SK-N-SH (cell line): ENCODE measurements at regions not wholly inside any gene's neighbourhood (a gene's known extent, or its start where the extent isn't known, plus 50 kb on each side); places are given as distances from the start of the nearest gene placed in this dataset.
A peak's percentile ranks its signal among the peaks of the same experiment; 100 is the strongest.

Experiments used
- CTCF ChIA-PET: fragments of 300-600, 350-600 bp; formaldehyde crosslinking; extraction: SDS; loops from one replicate; lab custom pipeline; 2021; lab: Yijun Ruan, JAX
- POLR2A ChIA-PET: fragments of 350-600 bp; sonication (Branson Sonifier 250); formaldehyde crosslinking; extraction: SDS; loops from one replicate; lab custom pipeline; 2020; ENCODE audit warnings: antibody characterized with exemption, inconsistent platforms; lab: Yijun Ruan, JAX
- DNase-seq: peaks from one replicate; pipeline ENCODE4 v3.0.0; 2012
- H2AFZ ChIP-seq: fragments of 200-600 bp; sonication (generic); 2 replicates; pipeline ENCODE4 v1.8.1; 2016; ENCODE audit warnings: antibody characterized with exemption, mild to moderate bottlenecking, low read depth
- H3F3A ChIP-seq: fragments of 200-600 bp; sonication (generic); replicated peaks from 2 replicates; pipeline ENCODE3; 2016; ENCODE audit warnings: antibody characterized with exemption, mild to moderate bottlenecking; ENCODE audit not compliant: insufficient read depth
- H3K27ac ChIP-seq, 2 experiments: fragments of 200-500 bp in 1 of 2; fragments of 200-600 bp in 1 of 2; sonication (Bioruptor generic) in 1 of 2; sonication (generic), shearing (Covaris generic) in 1 of 2; 2 replicates each; pipeline versions ENCODE4 v1.5.1 to v1.6.1; 2014 to 2016; ENCODE audit warnings: low read depth in 2 of 2, inconsistent platforms in 1 of 2, low read length in 1 of 2, mild to moderate bottlenecking in 1 of 2, mixed read lengths in 1 of 2
- H3K27me3 ChIP-seq: fragments of 200-600 bp; sonication (generic), shearing (Covaris generic); 2 replicates; pipeline ENCODE4 v1.6.1; 2016; ENCODE audit warnings: mixed run types; ENCODE audit not compliant: insufficient read depth
- H3K36me3 ChIP-seq, 2 experiments: fragments of 200-500 bp in 1 of 2; fragments of 200-600 bp in 1 of 2; sonication (Bioruptor generic) in 1 of 2; sonication (generic) in 1 of 2; replicated peaks in 1 of 2; 2 replicates each; pipeline versions ENCODE3 to v1.5.1; 2014 to 2016; ENCODE audit warnings: low read length in 1 of 2, mild to moderate bottlenecking in 1 of 2; ENCODE audit not compliant: insufficient read depth in 2 of 2, control insufficient read depth in 1 of 2
- H3K4me1 ChIP-seq, 2 experiments: fragments of 200-500 bp in 1 of 2; fragments of 200-600 bp in 1 of 2; sonication (Bioruptor generic) in 1 of 2; sonication (generic), shearing (Covaris generic) in 1 of 2; 2 replicates each; pipeline versions ENCODE4 v1.5.1 to v1.6.1; 2014 to 2016; ENCODE audit warnings: low read depth in 1 of 2, low read length in 1 of 2, mixed run types in 1 of 2; ENCODE audit not compliant: insufficient read depth in 2 of 2, control insufficient read depth in 1 of 2
- H3K4me2 ChIP-seq: fragments of 200-600 bp; sonication (generic), shearing (Covaris generic); 2 replicates; pipeline ENCODE4 v1.6.1; 2017; ENCODE audit warnings: mixed run types
- H3K4me3 ChIP-seq, 2 experiments: fragments of 200-500 bp in 1 of 2; fragments of 200-600 bp in 1 of 2; sonication (Bioruptor generic) in 1 of 2; sonication (generic), shearing (Covaris generic) in 1 of 2; 2 replicates each; pipeline versions ENCODE4 v1.5.1 to v1.8.1; 2014 to 2016; ENCODE audit warnings: low read depth in 2 of 2, inconsistent platforms in 1 of 2, low read length in 1 of 2, mild to moderate bottlenecking in 1 of 2, mixed read lengths in 1 of 2, moderate library complexity in 1 of 2
- H3K79me2 ChIP-seq: fragments of 200-600 bp; sonication (generic); 2 replicates; pipeline ENCODE4 v1.8.1; 2017; ENCODE audit warnings: mild to moderate bottlenecking; ENCODE audit not compliant: insufficient read depth
- H3K9ac ChIP-seq: fragments of 200-600 bp; sonication (generic); 2 replicates; pipeline ENCODE4 v1.6.1; 2017; ENCODE audit warnings: mixed run types
- H3K9me2 ChIP-seq: fragments of 200-600 bp; sonication (generic); 2 replicates; pipeline ENCODE4 v1.6.1; 2017; ENCODE audit warnings: mixed run types
- H3K9me3 ChIP-seq: fragments of 200-600 bp; sonication (generic); 2 replicates; pipeline ENCODE4 v1.6.1; 2017; ENCODE audit warnings: mixed run types, mild to moderate bottlenecking, moderate library complexity
- H4K20me1 ChIP-seq: fragments of 200-600 bp; sonication (generic); 2 replicates; pipeline ENCODE4 v1.6.1; 2017; ENCODE audit warnings: mild to moderate bottlenecking, mixed run types; ENCODE audit not compliant: insufficient read depth
- CTCF ChIP-seq: fragments of 200-600 bp; sonication (generic); IDR thresholded peaks from 2 replicates; pipeline ENCODE4 v1.6.1; 2017; ENCODE audit warnings: antibody characterized with exemption, mild to moderate bottlenecking, moderate library complexity
- EP300 ChIP-seq, 2 experiments: IDR thresholded peaks; 2 replicates each; pipeline versions ENCODE4 v1.4.0 to v1.6.1; 2012; ENCODE audit warnings: borderline replicate concordance in 1 of 2, low read depth in 1 of 2, low read length in 1 of 2
- EZH2phosphoT487 ChIP-seq: fragments of 200-600 bp; sonication (generic); IDR thresholded peaks from 2 replicates; pipeline ENCODE4 v1.6.1; 2017; ENCODE audit warnings: low read depth, mixed run types, mild to moderate bottlenecking, antibody characterized with exemption, moderate library complexity, borderline replicate concordance
- FOXJ3 ChIP-seq: sonication (generic); formaldehyde crosslinking; IDR thresholded peaks from 2 replicates; pipeline ENCODE4 v1.5.1; 2020; ENCODE audit warnings: mild to moderate bottlenecking, missing genetic modification reagents
- GABPA ChIP-seq: IDR thresholded peaks from 2 replicates; pipeline ENCODE4 v1.4.0; 2012; ENCODE audit warnings: low read depth, mild to moderate bottlenecking
- MAX ChIP-seq: IDR thresholded peaks from 2 replicates; pipeline ENCODE4 v1.4.0; 2012; ENCODE audit warnings: low read depth
- MXI1 ChIP-seq: IDR thresholded peaks from 2 replicates; pipeline ENCODE4 v1.6.1; 2012; ENCODE audit warnings: mild to moderate bottlenecking, low read depth, low read length, improper control_type of control experiment
- NRF1 ChIP-seq: IDR thresholded peaks from 2 replicates; pipeline ENCODE4 v1.6.1; 2012; ENCODE audit warnings: low read depth, mild to moderate bottlenecking, low read length
- POLR2AphosphoS5 ChIP-seq: IDR thresholded peaks from 2 replicates; pipeline ENCODE4 v1.6.1; 2012; ENCODE audit warnings: low read depth, low read length
- RAD21 ChIP-seq: IDR thresholded peaks from 2 replicates; pipeline ENCODE4 v1.6.1; 2012; ENCODE audit warnings: mild to moderate bottlenecking, low read length
- REST ChIP-seq: IDR thresholded peaks from 2 replicates; pipeline ENCODE4 v1.6.1; 2012; ENCODE audit warnings: mild to moderate bottlenecking, low read depth, low read length, moderate library complexity
- SMC3 ChIP-seq: IDR thresholded peaks from 2 replicates; pipeline ENCODE4 v1.6.1; 2012; ENCODE audit warnings: low read depth, low read length, improper control_type of control experiment
- YY1 ChIP-seq: IDR thresholded peaks from 2 replicates; pipeline ENCODE4 v1.4.0; 2012; ENCODE audit warnings: low read depth, mild to moderate bottlenecking
- WGBS: methylation state at CpG from one replicate; pipeline ENCODE4 v1.1.6; 2017; ENCODE audit warnings: low lambda C conversion rate; 5-methylcytosine and 5-hydroxymethylcytosine counted together
- TF ChIP-seq, protein P1 (sequence below): fragments of 150-350 bp; IDR thresholded peaks from 2 replicates; pipeline ENCODE4 v1.6.1; 2017; ENCODE audit warnings: antibody characterized with exemption, low read length, low read depth, borderline replicate concordance

GRCh38 chr1:99481391-99481996 is 164.4 kb upstream of the PALMD start:
- TF ChIP-seq MXI1, result peak; percentile 15; the same call in 1 of the 2 replicates
- no peak for TF ChIP-seq EZH2phosphoT487
- TF ChIP-seq RAD21, result peak; percentile 98
- peak; percentile 93 for TF ChIP-seq SMC3
- TF ChIP-seq CTCF, result peak; percentile 92
- TF ChIP-seq POLR2AphosphoS5, result no peak
- TF ChIP-seq, protein P1, sequence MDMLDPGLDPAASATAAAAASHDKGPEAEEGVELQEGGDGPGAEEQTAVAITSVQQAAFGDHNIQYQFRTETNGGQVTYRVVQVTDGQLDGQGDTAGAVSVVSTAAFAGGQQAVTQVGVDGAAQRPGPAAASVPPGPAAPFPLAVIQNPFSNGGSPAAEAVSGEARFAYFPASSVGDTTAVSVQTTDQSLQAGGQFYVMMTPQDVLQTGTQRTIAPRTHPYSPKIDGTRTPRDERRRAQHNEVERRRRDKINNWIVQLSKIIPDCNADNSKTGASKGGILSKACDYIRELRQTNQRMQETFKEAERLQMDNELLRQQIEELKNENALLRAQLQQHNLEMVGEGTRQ, result no peak
- Histone ChIP-seq H3K4me2 (no peak overlapping the region), H3K4me1 (no peaks in the 10 kb centered on the region; a peak in 2 of 4 replicates), H3K9me2 (no peaks in the 10 kb centered on the region), H3K9ac (no peak overlapping the region), H3K4me3 (no peak overlapping the region; a peak in 1 of 4 replicates), H2AFZ (no peak overlapping the region), H3F3A (no peaks in the 10 kb centered on the region), H3K27me3 (no peaks in the 10 kb centered on the region), H4K20me1 (no peaks in the 10 kb centered on the region), H3K9me3 (no peaks in the 10 kb centered on the region), H3K79me2 (no peaks in the 10 kb centered on the region), H3K27ac (peak overlapping the region in 1 of 2 experiments; percentile 77; a peak in 2 of 4 replicates), H3K36me3 (no peaks in the 10 kb centered on the region)
- peak; percentile 30 for DNase-seq
- POLR2A ChIA-PET, result no interaction called here
- CTCF ChIA-PET, result interaction anchor here (0.7 to 5.5 kb wide), 51 partner anchors 9 to 732 kb away, joined by 3 to 127 read pairs (median 4); partner anchors contain the start of gene PLPPR4

DNA sequence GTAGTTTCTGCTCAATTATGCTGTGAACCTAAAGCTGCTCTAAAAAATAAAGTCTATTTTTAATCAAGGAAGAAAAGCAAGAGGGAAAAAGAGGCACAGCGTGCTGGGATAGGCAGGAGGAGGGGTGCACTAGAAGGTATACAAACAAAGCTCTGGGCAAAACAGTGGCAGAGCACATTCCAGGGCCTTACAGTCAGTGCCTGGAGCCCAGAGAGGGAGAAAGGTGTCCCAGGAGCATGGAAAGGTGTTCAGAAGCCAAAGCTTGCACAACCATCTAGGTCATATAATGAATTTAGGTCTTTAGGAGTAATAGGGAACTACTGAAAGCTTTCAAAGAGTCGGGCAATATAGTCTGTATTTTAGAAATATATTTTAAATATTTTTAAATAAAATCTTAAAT is 163.6 kb upstream of the PALMD start:
- no peaks in the 10 kb centered on the region for H3K79me2 ChIP-seq
- CTCF ChIA-PET, result interaction anchor here (0.7 to 5.5 kb wide), 24 partner anchors 10 to 733 kb away, joined by 3 to 127 read pairs (median 5); partner anchors contain the start of gene PLPPR4
- no peak overlapping the region for H3K4me3 ChIP-seq
- H3K27ac ChIP-seq, result no peak overlapping the region
- H3K9me2 ChIP-seq, result no peaks in the 10 kb centered on the region
- no peaks in the 10 kb centered on the region for H3K27me3 ChIP-seq
- H3F3A ChIP-seq, result no peaks in the 10 kb centered on the region
- H4K20me1 ChIP-seq, result no peaks in the 10 kb centered on the region
- POLR2A ChIA-PET, result no interaction called here
- H3K9me3 ChIP-seq, result no peaks in the 10 kb centered on the region
- no peaks in the 10 kb centered on the region for H3K36me3 ChIP-seq
- H2AFZ ChIP-seq, result no peak overlapping the region
- no peaks in the 10 kb centered on the region; a peak in 2 of 4 replicates for H3K4me1 ChIP-seq
- no peak for DNase-seq
- 55% methylated on average over 2 of the region's 2 CpGs for WGBS
- no peak overlapping the region for H3K4me2 ChIP-seq
- H3K9ac ChIP-seq, result no peak overlapping the region
- TF ChIP-seq NRF1, result no peak
- TF ChIP-seq REST, result no peak
- TF ChIP-seq EP300 (IDR thresholded peaks at IDR 0.05; ENCODE audit: borderline replicate concordance in 1 of 2, low read depth in 1 of 2, low read length in 1 of 2), result no peak
- no peak for TF ChIP-seq FOXJ3 (CRISPR knock-in tag)
- no peak for TF ChIP-seq CTCF
- TF ChIP-seq, protein P1, result no peak
- TF ChIP-seq MAX, result no peak
- no peak for TF ChIP-seq POLR2AphosphoS5
- TF ChIP-seq GABPA, result no peak
- TF ChIP-seq YY1, result no peak
